Astrocyte of the cerebellum (primary cell): ENCODE measurements at regions not wholly inside any gene's neighbourhood (a gene's known extent, or its start where the extent isn't known, plus 50 kb on each side); places are given as distances from the start of the nearest gene placed in this dataset.

Experiments
- DNase-seq: peaks from one replicate; pipeline ENCODE4 v3.0.0-alpha.2; 2011; ENCODE audit warnings: low read depth
- H3K4me3 ChIP-seq: 2 replicates; pipeline ENCODE4 v1.5.1; 2011; ENCODE audit warnings: mild to moderate bottlenecking, low read depth, low read length, moderate library complexity
- CTCF ChIP-seq: IDR thresholded peaks from 2 replicates; pipeline ENCODE4 v1.5.1; 2012; ENCODE audit warnings: low read length, low read depth, moderate library complexity, mild to moderate bottlenecking; ENCODE audit errors: missing control alignments
- in situ Hi-C: cut with HindIII; loops from 2 replicates; pipeline ENCODE4 v1.10.0; 2017; ENCODE audit warnings: low sequenced_read_pairs

- no peak overlapping the region for H3K4me3 ChIP-seq
- no peak for TF ChIP-seq CTCF
- in situ Hi-C loops, result no loop called here
- no peak for DNase-seq
These were observed 72.1 kb downstream of the DISP1 start for GRCh38 chr1:222886878-222887351.

- TF ChIP-seq CTCF, result no peak
- no peak overlapping the region for H3K4me3 ChIP-seq
- DNase-seq, result no peak
- in situ Hi-C loops, result no loop called here
These were observed 74.6 kb downstream of the DISP1 start for GRCh38 chr1:222889440-222889839.

GRCh38 chr1:222890716-222891115 lies 75.9 kb downstream of the DISP1 start:
- in situ Hi-C loops, result no loop called here
- TF ChIP-seq CTCF, result no peak
- no peak overlapping the region for H3K4me3 ChIP-seq
- no peak for DNase-seq

GRCh38 chr1:222891578-222891977 lies 76.7 kb downstream of the DISP1 start:
- no peak overlapping the region for H3K4me3 ChIP-seq
- in situ Hi-C loops, result no loop called here
- no peak for TF ChIP-seq CTCF
- DNase-seq, result no peak

GRCh38 chr1:222892137-222892769 lies 77.4 kb downstream of the DISP1 start:
- TF ChIP-seq CTCF, result no peak
- in situ Hi-C loops, result no loop called here
- DNase-seq, result no peak
- H3K4me3 ChIP-seq, result no peak overlapping the region

- no peak for TF ChIP-seq CTCF
- no peak for DNase-seq
- in situ Hi-C loops, result no loop called here
- H3K4me3 ChIP-seq, result no peak overlapping the region
These were observed 78.4 kb downstream of the DISP1 start for GRCh38 chr1:222893255-222893654.

GRCh38 chr1:222894331-222894730 lies 79.5 kb downstream of the DISP1 start:
- in situ Hi-C loops, result no loop called here
- H3K4me3 ChIP-seq, result no peak overlapping the region
- no peak for TF ChIP-seq CTCF
- DNase-seq, result no peak
